Ammon's horn (tissue), 1 donor: ENCODE measurements at regions not wholly inside any gene's neighbourhood (a gene's known extent, or its start where the extent isn't known, plus 50 kb on each side); places are given as distances from the start of the nearest gene placed in this dataset.
"Not testable (repeated sequence)": the region's sequence is repeated elsewhere in the genome, so short reads cannot be mapped to it uniquely, and the experiment has no call there.

Source experiments
- DNase-seq: peaks from one replicate; pipeline ENCODE4 v3.0.0-alpha.2; 2016; ENCODE audit warnings: low spot score

DNA sequence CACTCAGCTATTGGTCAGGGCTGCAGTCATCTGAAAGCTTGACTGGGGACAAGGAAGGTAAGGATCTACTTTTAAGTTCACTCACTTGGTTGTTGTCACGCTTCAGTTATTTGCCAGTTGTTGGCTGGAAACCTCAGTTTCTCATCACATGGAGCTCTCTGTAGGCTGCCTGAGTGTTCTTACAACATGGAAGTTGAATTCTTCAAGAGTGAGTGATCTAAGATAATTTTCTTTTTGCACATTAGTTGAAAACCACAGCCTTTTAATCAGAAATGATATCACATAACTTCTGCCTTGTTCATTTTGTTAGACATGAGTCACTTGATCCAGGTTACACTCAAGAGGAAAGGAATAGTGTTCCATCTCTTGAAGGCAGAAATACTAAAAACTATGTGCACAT lies 552.7 kb downstream of the RAPGEF2 start:
- DNase-seq, result no peak

DNA sequence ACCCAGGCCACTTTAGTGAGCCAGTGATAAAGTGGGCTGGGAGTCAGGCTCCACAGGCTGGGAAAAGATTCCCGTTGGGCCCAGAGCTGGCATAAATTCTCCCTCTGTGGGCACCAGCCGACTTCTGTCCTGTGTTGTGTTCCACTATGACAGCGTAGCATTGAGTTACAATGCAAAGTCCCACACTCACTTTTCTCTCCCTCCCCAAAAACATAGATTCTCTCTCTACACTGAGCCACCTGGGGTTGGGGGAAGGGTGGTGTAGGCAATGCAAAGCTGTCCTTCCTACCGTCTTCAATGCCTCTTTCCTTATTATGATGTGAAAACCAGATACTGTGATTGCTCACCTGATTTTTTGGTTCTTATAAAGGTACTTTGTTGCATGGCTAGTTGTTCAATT lies 566.2 kb downstream of the RAPGEF2 start:
- no peak for DNase-seq

DNA sequence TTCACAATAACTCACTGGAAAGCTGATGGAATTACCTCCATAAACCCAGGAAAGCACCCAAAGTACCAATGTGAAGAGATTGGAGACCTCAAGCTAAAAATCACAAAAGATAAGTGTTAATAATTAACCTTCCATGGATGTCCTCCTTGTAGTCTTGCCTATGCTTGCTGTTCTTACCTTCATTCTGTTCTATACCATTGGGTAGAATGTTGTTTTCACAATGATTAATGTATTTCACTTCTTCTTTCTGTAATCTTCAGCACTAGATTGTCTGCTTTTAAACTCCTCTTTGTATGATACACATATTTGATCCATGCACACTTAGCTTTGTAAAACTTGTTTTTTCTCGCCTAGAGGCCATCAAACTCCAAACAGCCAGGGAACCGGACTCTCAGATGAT lies 570.3 kb downstream of the RAPGEF2 start:
- no peak for DNase-seq

DNA sequence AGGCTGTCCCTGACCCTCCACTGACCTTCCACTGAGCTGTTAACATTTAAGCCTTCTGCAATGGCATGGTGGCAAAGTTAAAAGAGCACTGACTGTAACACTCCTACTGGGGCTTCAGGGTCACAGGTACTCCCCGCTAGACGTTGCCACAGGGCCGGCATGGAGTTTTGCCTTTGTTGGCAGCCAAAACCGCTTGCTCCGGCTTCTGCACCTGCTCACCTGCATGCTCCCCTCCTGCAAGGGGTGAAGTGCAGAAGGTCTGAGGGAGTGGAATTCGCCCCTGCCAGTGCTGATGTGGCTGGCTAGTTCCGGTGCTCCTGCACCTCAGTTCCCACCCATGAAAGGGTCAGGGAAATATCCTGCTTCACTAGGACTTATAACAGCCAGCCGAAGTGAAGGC lies 571.4 kb downstream of the RAPGEF2 start:
- no peak for DNase-seq

DNA sequence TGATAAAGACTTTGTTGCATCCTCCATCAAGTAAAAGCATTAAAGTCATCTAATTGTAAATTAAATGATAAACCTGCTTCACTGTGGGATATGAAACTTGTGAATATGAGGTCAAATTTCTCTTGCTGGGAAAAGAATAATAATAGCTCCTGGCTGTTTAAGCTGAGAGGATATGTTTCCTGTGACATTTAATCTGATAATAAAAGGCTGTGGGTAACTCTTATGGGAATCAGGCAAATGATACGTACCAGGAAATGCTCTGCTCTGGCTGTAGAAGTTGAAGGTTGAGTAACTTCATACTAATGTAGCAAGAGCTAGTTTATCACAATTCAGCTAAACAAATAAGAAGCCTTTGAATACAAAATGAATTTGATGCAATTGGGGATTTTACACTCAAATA lies 574.6 kb downstream of the RAPGEF2 start:
- DNase-seq, result no peak

DNA sequence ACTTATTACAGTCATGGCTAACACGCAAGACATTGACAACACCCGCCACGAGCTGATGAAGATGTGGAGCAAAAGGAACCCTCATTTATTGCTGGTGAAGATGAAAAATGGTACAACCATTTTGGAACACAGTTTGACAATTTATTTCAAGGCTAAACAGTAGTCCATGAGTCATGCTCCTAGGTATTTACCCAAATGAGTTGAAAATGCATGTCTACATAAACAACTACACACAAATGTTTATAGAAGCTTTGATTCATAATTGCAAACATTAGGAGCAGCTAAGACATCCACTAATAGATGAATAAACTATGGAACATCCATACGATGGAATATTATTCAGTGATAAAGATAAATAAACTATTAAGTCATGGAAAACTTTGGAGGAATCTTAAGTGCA lies 580.1 kb downstream of the RAPGEF2 start:
- no peak for DNase-seq

DNA sequence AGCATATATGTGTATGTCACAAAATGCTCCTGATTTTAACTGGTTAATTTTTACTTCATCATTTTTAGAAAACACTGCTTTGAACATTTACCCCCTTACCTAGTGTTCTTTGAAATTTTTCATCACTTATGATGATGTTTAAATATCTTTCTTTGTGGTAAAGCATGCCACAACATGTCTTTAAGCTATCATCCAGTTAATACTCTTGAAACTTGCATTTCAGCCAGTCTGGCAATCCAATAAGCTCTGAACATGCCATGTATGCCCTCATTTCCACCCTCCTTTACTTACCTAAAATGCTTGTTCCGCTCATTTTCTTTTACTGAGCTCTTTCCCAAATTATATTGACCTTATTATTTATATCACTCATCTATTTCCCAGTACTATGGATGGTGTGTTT lies 581.2 kb downstream of the RAPGEF2 start:
- DNase-seq, result no peak

DNA sequence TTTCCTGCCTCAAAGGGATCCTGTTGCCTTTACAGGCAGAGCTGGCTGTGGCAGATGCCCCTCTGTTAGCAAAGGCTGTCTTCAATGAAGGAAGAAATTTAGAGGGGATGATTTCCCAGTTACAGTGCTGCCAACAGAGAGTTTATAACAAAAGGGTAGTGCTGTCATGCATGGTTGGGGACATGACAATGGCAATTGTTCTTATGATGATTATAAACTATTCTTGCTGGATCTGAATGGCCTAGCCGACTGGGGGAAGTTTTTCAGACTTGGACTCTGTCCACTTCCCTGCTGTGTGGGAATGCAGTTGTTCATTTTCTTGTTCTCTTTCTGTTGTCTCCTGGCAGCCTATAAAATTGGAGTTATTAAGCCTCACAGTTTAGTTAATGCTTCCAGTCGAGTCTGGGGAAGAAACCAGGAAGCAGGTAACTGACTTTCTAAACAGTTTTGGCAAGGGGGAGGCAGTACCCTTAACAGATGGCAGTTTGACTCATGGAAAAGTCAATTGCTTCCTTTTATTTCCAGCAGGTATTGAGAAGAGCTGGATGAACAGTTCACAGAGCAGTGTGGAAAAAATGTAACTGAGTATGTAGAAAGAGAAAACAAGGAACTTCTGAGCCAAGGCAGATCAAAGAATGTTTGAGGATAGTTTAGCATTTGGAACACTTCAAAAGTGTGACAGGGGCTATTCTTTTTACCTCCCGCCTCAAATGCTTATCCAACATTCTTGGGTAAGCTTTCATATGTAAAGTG lies 582.6 kb downstream of the RAPGEF2 start:
- DNase-seq, result peak; percentile 25

DNA sequence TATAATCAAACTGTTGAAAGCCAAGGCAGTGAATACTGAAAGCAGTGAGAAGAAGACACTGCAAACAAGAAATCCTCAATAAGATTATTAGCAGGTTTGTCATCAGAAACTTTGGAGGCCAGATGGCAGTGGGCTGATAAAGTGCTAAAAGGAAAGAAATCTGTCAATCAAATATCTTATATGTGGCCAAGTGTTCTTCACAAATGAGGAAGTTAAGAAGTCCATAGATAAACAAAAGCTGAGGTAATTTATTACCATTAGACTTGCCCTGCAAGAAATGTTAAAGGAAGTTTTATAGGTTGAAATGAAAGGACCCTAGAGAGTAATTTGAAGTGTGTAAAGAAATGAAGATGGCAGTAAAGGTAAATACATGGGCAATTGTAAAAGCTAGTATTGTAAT lies 586.6 kb downstream of the RAPGEF2 start:
- no peak for DNase-seq

DNA sequence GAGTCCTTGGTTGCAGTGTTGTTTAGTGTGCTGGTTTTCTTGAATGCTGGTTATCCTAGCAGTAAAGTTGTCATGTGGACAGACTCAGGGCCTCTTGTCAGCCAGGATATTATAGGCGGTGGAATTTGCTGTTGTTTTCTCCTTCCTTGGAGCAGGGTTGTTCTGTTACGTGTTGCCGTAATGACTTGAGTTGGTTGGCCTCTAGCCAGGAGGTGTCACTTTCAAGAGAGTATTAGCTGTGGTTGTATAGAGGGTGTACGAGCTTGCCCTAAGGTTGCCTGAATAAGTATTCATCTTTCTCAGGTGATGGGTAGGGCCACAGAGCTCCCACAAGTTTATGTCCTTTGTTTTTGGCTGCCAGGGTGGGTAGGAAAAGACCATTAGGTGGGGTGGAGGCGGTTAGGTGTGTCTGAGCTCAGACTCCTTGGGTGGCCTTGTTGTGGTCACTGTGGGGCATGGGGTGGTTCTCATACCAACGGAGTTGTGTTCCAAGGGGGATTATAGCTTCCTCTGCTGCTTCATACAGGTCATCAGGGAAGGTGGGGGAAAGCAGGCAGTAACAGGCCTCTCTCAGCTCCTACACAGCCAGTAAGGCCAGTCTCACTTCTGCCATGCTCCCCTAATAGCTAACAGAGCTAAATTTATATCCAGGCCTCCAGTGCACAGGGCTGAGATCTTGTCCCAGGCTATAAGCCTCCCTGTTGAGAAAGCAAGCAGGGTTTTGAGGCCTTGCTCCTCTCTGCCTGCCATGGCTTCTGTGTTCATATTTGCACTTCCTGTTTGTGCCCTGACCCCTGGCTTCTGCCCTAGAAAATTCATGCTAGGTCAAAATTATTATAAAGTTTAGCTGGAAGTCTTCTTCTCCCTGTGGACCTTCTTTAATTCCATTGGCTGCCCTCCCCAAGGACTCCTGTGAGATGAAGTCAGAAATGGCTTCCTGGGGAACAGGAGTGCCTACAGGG lies 594.7 kb downstream of the RAPGEF2 start:
- no peak for DNase-seq

DNA sequence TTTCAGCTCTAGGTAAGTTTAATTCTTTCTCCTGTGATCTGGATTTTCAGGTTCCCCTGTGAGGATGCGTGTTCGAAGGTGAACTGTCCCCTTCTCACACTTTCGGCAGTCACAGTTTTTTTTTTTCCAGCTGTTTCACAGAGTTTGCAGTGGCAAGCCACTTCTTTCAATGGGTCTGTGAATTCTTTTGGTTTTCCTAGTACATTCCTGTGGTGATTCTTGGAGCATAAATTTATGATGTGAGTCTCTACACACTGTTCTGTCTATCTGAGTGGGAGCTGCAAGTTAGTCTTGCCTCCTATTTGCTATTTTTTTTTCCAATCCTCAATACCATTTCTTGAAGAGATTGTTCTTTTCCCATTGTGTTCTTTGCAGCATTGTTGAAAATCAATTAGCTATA lies 595.5 kb downstream of the RAPGEF2 start:
- DNase-seq, result no peak

DNA sequence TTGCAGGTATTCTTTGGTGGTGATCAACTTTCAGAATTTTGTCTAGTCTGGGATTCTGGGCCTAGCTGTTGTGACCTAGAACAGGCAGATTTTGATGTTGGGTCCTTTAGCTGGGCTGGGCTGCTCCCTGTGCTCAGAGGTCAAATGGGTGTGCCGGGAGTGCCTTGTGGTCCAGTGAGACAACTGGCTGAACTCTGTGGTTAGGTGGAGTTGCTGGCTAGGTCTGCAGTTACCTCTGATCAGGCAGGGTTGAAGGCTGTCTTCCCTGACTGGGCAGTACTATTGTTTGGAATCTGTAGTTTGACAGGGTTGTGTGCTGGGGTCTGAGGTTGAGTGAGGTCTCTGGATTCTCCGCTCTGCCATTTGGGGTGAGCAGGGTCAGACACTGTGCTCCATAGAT lies 599.3 kb downstream of the RAPGEF2 start:
- DNase-seq, result no peak

DNA sequence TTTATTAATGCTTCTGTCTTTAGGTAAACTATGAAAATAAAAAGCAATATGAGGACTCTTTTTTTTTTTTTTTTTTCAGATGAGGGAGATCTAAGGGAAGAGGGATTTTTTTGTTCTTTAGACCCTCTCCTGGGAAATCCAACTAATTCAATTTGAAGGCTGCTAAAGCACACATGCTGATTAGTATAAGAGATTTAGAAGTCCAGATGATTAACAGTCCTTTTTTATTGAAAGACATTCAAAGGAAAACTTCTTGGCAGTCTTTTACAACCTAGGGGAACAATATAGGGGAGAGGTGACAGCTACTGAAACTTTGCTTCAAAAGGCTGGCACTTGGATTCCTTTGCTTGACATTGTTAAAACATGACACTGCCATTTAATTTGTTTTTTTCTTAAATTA lies 602.5 kb downstream of the RAPGEF2 start:
- no peak for DNase-seq

DNA sequence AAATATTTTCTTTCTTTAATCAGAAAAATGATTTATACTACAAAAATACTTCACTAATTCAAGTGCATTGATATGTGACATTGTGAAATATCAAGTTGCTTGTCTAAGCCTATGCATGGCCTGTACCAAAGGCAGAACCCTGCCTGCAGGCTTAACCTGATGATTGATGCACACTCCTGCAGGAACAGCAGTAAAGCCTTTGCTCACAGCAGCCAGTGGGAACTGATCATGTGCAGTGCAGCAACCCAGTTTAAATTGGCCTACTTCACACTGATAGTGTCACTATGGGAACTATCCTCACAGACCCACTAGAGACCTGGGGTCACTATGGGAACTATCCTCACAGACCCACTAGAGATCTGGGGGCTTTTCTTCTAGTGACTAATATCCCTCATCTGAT lies 603.8 kb downstream of the RAPGEF2 start:
- DNase-seq, result no peak

DNA sequence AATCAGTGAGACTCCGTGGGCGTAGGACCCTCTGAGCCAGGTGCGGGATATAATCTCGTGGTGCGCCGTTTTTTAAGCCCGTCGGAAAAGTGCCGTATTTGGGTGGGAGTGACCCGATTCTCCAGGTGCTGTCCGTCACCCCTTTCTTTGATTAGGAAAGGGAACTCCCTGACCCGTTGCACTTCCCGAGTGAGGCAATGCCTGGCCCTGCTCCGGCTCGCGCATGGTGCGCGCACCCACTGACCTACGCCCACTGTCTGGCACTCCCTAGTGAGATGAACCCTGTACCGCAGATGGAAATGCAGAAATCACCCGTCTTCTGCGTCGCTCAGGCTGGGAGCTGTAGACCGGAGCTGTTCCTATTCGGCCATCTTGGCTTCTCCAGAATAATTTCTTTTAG lies 612.3 kb downstream of the RAPGEF2 start:
- DNase-seq, result not testable (repeated sequence)

DNA sequence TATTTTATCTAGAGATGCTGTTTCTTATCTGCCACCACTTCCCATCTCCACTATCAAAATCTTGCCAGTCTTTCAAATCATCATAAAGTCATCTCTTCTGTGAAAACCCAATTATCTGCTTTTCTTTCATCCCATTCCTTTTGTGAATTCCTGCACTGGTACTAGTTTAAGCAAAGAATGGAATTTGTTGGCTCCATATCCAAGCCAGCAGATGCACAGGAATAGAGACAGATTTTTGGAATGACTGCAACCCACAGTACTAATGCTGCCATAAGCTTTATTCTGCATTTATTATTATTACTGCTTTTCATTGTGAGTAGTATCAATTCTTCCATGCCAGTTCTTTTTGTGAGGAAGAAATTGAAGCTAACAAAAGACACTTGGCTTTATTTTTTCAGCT lies 616.7 kb downstream of the RAPGEF2 start:
- peak; percentile 38 for DNase-seq

DNA sequence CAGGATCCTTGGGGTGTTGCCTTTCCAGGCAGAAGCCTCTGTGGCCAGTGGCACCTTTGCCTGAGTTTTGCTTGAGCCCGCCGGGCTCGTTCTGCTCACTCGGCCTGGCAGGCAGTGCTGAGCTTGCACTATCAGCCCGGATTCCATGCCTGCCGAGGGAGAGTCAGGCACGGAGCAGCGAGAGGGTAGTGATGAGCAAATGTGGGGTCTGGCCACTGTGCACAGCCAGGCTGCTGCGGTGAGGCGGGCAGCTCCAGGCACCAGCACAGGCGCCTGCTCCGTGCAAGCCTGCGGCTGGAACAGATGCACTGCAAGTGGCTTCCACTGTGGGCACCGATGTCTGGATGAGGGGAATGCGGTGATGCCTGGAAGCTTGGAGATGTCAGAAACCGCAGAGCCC lies 619.2 kb downstream of the RAPGEF2 start:
- DNase-seq, result no peak

DNA sequence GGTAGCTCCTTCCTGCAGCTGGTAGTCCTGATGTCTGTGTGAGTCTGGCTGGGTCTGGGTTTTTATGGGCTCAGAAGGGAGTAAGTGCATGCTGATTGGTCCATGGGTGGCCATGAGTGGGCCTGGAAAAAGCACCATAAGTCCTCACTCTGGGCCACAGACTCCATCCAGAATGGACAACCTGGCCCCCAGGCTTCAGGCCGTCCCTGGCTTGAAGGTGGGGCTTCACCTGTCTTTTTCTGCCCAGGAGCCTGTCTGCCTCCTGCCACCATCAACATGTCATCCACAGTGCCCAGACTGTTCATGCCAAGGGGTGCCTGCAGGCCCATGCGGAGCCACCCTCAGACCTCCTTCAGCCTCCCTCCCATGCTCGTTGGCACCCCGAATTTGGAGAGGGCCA lies 620.0 kb downstream of the RAPGEF2 start:
- no peak for DNase-seq

DNA sequence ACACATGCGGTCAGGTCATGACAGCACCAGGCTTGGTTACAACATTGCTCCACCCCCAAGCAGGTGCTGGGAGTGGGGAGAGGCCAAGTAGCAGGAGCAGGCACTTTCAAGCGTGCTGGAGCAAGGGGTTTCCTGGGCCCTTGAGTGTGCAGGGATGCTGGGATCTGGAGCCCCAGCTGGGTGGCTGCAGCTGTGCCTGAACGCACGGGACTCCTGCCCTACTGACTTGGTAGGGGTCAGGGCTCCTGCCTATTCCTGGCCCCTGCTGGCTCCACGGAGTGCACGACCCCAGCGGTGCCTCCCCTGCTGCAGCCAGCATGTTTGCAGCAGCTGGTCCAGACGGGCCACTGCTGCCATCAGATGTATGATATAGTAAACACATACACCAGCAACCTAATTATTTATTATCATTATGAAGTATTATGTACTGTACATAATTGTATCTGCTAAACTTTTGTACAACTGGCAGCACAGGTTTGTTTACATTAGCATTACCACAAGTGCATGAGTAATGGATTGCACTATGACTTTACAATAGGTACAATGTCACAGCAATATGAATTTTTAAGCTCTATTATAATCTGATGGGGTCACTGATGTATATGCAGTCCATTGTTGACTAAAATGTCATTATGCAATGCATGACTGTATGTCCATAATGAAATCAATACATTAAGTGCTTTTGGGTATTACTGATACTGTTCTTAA lies 620.6 kb downstream of the RAPGEF2 start:
- DNase-seq, result no peak

DNA sequence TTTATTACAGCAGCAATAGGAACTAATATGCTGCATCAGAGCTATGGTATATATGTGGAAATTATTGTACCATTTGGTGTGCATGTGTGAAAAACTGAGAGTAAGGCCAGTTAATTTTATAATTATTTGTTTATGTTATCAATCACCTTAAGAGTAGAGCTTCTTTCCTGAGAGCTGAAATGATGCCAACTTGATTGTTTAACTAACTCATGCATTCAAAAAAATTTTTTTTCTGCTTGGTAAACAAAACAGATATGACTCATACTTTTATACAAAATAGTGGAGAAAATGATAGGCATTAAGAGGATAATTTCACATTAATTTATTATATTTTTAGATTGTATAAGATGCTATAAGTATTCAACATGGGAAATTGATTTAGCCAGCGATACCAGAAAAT lies 622.7 kb downstream of the RAPGEF2 start:
- no peak for DNase-seq

DNA sequence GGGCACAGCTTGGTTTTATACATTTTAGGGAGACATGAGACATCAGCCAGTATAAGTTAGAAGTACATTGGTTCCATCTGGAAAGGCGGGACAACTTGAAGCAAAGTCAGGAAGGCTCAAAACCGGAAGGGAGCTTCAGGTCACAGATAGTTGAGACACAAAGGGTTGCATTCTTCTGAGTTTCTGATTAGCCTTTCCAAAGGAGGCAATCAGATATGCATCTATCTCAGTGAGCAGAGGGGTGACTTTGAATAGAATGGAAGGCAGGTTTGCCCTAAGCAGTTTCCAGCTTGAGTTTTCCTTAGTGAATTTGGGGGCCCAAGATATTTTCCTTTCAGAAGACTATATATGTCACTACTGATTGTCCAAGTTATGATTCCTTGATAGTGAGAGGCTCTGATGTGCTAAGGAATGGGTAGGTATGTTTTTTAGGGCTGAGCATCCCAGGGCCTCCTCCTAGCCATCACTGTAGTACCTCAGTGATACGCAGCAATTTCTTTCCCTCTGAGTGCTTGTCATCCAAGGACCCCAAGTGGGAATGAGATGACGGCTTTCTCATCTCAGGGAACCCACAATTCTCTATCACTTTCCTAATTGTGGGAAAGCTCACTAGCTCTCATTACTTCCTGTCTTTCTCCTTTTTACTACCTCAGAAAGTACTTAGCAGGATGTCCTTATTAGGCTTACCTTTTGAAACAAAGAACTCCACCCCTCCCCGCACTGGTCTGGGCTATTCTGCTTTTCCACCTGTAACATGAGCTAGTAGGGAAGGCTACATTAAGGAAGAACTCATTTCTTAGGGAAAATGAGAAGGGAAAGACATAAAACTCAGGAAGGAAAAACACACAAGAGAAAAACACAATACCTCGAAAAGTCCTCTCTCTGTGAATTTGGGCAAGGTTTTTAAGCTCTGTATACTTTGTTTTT lies 632.7 kb downstream of the RAPGEF2 start:
- no peak for DNase-seq

DNA sequence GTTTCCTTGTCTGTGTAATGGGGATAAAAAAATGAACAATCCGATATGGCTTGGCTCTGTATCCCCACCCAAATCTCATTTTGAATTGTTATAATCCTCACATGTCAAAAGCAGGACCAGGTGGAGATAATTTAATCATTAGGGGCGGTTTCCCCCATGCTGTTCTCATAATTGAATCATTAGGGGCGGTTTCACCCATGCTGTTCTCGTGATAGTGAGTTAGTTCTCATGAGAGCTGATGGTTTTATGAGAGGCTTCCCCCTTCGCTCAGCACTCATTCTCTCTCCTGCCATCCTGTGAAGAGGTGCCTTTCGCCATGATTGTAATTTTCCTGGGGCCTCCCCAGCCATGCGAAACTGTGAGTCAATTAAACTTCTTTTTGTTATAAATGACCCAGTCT lies 633.5 kb downstream of the RAPGEF2 start:
- no peak for DNase-seq
